ENCODE measurements at regions not wholly inside any gene's neighbourhood (a gene's known extent, or its start where the extent isn't known, plus 50 kb on each side); places are given as distances from the start of the nearest gene placed in this dataset.
"Not testable (repeated sequence)": the region's sequence is repeated elsewhere in the genome, so short reads cannot be mapped to it uniquely, and the experiment has no call there.

DNA sequence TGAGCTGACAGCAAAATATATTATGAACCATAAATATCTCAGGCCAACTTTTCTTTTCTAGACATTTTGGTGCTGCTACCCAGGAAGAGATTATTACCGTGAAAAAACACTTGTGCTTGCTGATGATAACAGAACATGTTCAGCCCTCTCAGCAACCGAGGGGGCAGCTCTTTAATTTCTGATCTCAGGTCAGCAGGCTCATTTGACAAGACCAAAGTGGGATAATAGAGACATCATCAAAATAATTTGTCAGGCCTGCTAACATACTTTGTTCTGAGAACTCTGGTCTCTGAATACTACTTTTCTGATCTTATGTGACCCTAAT, 645.9 kb upstream of the KCNMB2 start:
- DNase-seq, result no peak

DNA sequence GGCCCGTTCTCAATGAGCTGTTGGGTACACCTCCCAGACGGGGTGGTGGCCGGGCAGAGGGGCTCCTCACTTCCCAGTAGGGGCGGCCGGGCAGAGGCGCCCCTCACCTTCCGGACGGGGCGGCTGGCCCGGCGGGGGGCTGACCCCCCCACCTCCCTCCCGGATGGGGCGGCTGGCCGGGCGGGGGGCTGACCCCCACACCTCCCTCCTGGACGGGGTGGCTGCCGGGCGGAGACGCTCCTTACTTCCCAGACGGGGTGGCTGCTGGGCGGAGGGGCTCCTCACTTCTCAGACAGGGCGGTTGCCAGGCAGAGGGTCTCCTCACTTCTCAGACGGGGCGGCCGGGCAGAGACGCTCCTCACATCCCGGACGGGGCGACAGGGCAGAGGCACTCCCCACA, 644.7 kb upstream of the KCNMB2 start:
- DNase-seq, result not testable (repeated sequence)

DNA sequence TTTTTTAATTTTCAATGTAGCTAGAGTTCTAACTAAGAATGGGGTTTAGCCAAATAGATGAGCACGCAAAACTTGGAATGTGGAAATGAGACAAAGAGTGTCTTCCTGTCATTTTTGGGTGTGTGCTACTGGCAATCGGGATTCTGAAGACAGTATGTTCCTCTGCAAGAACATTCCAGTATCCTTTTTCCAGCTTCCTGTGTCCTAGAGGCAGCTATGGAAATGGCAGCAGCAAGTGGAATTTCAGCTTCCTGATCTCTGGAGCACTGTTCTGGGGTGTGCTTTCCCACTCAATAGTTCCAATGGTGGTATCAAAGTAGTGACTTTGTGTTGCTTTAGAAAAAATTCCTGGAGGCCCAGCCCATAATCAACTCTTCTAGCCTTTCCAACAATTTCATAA, 642.9 kb upstream of the KCNMB2 start:
- DNase-seq, result no peak

DNA sequence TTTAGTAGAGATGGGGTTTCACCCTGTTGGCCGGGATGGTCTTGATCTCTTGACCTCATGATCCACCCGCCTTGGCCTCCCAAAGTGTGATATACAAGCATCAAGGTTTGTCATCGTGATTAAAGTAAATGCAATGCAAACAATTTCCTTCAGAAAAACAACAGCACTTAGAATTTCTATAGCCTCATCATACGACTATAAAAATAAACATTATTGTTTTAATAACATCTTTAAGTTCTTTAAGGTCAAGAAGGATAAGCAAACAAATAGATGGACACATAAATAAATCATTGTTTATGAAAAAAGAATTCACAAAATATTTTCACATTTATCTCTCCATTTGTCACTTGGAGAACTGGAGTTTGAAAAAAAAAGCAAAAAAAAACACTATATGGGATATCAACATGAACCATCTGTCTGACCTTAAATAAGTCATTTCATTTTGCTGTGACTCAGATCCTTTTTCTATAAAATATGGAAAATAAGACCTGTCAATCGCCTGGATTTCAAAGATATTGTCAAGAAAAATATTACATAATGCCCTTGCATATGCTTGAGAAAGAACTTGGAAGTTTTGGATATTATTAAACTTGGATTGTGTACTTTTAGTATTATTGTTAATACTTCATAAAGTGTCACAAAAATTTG, 642.0 kb upstream of the KCNMB2 start:
- no peak for DNase-seq

DNA sequence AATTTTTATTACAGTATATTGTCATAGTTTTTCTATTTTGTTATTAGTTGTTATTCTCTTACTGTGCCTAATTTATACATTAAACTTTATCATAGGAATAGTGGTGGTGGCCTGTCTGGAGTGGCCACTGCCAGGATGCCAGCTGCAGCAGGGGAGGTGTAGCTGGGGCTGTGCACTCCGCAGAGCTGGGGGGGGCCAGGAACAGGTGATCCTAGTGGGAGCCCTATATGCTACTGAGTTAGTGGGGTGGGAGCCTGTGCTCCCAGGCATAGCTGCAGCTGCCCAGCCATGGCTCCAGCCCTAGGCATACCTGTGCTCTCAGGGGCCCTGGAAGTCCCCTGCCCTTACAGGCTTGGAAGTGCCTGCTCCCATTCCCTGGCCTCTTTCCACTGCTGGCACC, 638.1 kb upstream of the KCNMB2 start:
- DNase-seq, result no peak

DNA sequence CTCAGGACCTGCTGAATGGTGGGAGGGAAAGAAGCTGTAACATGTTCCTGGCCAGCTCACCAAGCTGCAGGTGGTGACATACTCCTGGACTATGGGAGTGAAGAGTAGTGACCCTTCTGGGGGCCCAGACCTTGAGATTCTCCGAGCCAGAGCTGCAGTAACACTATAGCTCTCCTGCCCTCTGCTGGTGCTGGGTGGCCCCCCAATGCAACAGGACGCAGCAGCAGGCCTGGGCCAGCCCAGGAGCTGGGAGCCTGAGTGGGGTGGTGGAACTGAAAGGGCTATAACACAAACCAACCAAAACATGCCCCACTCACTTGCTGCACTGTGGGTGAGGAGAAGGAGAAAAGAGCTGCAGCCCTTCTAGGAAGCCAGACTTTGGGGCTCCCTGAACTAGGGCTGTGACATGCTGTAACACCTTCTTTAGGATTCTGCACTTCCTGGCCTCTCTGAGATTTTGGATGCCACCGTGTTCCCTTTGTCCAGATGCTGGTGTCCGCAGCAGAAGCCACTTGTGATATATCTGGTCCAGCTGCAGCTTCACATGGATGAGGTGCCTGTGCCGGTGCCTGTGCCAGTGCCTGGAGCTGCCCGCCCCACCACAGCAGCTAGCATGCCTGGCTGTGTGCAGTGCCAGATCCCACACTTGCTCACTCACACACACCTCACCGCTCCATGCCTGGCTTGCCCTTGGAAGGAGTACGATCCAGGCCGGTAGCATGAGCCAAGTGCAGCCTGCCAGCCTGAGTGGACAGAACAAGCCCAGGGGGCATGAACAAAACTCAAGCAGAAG, 636.8 kb upstream of the KCNMB2 start:
- DNase-seq, result no peak

DNA sequence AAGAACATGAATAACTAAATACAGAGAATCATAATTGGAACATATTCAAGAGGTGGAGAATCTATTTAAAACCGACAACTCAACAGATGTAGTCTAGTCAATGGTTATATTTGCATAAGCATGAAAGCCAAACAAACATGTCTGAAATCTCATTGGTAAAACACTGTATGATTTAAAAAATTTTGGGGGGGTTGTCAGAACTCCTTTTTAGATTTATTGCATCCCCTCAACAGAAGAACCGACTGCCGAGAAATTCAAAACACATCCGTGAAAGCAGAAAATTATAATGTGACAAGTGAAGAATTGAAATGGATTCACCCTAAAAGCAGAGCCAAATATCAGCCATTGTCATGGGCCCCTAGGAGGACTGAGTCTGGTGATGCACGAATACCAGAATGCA, 633.4 kb upstream of the KCNMB2 start:
- DNase-seq, result no peak

DNA sequence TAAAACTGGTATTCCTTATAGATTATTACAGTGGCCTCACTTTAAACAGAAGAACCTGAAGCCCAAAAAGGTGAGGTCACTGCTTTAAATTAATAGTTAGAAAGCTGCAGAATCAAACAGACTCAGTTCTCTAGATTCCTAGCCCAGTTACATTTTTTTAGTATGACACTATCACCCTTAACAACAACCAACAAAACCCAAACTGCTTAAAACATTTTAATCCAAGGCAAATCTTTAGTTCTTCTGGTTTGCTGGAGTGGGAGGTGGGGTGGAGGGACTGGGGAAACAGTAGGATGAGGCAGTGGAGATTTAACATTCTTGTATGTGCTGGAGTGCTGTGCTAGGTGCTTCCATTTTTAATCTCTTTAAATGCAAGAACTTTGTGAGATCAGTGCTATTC, 631.6 kb upstream of the KCNMB2 start:
- no peak for DNase-seq

DNA sequence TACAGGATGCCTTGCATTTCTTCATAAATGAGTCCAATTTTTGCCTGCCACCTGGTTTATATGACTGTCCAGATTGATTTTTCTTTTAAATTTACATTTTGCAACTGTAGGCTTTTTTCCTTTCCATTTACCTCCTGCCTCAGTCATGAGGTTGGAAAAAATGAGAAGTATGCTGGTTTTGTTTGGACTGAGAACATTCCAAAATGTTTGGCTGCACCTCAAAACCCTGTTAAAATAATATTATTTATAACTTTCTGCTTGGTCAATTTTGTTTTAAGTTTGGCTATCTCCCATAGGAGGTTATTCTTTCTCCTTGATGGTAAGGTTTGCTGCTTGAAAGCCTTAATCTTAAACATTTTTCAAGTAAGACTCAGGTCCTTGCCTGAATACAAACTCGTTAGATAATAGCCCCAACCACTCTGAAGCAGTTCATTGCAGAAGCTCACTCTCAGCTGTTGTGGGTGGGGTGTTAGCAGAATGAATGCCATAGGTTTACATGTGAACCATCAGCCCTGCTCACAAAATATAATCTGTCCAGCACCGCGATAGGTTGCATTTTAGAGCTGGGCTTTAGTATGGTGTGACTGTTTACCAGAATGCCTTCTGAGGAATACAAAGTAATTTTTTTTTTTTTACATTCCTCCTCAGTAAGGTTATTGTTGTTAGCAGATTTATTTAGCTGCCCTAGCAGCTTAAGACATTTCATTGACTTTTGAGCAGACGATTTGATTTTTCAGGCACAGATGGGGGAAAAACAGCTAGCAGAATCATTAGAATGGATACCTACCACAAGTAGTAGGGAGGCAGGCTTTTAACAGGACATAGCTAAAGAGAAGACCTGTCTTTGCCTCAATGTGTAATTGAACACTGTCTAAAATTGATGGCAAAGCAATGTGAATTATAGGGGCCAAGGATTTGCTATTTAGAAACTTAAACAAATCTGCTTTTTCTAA, 630.8 kb upstream of the KCNMB2 start:
- DNase-seq, result no peak

DNA sequence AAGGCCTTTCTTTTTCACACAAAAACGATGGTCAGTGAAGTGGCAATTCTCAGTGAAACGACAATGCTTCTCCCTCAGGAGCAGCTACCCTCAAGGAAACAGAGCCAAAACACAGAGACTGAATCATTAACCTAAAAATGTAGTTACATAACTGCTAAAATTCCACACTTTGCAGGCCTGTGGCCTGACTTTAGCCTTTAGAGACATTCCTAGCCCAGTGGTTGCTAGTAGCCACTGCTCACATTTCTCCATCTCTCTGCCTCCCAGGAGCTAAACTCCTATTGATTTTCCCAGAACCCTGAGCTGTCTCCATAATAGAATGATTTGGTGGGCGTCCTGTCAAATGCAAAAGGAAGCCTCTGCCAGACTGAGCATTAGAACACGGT, 630.1 kb upstream of the KCNMB2 start:
- DNase-seq, result no peak

DNA sequence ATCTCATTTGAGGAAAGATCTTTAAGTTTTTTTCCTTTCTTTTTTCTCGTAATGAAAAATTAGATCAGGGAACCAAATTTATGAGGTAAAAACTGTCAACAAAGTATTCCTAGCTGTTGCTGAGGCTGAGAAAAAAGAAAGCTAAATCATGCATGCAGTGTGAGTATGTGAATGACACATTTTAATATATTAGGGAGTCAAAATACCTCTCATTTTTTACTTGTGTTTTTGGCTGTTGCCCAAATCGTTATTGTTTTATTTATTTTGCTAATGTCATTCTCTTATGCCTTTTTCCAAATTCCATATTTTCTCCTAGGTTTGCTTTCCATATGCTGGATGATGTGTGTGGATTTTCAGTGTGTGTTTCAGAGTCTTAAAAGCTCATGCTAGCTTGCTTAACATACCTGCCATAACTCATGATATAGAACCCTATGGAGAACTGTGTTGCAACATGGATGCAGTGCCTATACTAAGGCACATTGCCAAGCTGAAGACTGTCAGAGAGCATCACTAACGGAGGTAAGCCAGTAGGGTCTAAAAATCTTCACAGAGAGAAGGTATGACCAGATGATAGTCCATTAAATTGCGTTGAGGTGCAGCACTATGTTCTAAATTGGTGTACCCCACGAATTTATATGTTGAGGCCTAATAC, 629.5 kb upstream of the KCNMB2 start:
- DNase-seq, result no peak

DNA sequence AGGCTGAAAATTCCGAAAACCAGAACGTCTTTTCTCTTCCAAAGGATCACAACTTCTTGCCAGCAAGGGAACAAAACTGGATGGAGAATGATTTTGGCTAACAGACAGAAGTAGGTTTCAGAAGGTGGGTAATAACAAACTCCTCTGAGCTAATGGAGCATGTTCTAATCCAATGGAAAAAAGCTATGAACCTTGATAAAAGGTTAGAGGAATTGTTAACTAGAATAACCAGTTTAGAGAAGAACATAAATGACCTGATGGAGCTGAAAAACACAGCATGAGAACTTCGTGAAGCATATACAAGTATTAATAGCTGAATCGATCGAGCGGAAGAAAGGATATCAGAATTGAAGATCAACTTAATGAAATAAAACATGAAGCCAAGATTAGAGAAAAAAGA, 626.7 kb upstream of the KCNMB2 start:
- DNase-seq, result not testable (repeated sequence)

DNA sequence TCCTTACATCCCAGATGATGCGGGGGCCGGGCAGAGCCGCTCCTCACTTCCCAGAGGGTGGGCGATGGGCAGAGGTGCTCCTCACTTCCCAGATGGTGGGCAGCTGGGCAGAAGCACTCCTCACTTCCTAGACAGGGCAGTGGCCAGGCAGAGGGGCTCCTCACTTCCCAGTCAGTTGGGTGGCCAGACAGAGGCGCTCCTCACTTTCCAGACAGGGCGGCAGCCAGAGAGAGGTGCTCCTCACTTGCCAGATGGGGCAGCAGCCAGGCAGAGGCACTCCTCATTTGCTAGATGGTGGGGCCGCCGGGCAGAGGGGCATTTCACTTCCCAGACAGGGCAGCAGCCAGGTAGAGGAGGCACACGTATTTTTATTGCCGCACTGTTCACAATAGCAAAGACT, 622.0 kb upstream of the KCNMB2 start:
- no peak for DNase-seq

DNA sequence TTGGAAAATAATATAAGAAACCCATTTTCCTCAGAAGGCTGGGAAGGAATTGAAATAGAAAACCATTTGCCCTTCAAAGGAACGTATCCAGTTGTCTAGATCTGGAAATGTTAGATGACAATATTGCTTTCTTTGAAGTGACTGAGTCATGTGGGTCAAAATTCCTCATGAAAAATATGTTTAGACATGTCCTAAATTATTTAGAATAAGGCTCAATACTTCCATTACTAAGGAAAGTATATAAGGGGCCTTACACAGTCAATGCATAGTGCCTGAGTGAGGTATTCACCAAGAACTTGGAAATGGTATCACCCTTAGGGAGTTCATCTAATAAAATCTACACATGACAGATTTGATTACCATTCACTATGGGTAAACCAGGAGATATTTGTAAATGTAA, 619.8 kb upstream of the KCNMB2 start:
- DNase-seq, result no peak

DNA sequence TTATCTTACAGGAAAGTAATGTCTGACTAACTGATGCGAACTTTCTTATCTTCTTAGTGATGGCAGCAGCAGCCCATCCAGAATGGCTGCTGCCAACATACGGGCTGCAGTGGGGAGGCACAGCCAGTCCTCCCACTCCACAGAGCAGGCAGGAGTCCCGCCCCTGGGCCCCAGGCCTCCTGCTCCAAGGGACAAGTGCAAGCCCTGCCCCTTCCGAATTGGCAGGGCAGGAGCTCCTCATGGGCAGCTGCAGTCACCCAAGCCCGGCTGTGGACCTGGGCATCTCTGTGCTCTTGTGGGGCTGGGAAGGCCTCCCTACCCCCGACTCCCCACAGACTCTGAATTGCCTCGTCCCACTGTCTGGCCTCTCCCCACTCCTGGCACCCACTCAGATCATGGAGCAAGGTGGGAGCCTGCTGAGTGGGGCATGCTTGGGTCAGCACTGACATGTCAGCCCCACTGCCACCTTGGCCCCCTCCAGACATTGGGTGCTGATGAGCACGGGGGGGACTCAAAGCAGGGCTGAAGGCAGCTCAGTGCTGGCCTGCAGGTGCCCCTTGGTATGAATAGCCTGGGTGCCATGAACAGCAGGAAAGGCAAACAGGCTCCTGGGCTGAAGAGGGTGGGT, 618.9 kb upstream of the KCNMB2 start:
- DNase-seq, result no peak

DNA sequence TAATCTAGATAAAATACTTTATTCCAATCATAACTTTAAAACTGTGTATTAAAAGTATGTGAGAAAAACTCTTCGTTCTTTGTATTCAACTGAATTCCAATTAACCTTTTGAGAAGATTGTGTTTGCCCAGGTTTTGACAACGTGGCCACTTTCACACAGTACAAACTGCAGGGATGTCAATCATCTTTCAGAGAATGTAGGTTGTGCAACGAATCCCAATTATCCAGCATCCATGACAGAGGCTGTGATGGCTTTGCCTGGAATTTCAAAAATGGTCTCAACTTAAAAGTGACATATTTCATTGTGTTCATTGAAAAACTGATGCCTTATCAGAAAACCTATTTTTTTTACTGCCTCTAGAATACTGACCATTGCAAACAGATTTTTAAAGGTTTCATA, 615.1 kb upstream of the KCNMB2 start:
- no peak for DNase-seq

DNA sequence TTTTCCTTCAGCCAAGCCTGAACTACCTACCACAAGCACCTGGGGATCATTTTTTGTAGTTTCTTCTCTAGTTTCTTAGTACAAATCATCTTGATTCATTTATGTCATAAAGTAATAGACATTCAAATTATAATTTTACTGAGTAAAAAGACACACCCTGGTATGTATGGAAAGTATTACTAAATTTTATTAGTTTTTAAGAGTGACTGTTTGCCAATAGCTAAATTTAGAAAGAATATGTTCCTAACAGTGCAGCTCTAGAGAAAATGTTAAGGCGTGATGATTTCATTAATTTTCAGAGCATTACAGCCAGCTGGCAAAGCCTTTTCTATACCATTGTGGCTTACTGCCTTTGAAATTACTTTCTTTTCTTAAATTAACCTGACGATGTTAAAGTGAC, 612.0 kb upstream of the KCNMB2 start:
- no peak for DNase-seq

DNA sequence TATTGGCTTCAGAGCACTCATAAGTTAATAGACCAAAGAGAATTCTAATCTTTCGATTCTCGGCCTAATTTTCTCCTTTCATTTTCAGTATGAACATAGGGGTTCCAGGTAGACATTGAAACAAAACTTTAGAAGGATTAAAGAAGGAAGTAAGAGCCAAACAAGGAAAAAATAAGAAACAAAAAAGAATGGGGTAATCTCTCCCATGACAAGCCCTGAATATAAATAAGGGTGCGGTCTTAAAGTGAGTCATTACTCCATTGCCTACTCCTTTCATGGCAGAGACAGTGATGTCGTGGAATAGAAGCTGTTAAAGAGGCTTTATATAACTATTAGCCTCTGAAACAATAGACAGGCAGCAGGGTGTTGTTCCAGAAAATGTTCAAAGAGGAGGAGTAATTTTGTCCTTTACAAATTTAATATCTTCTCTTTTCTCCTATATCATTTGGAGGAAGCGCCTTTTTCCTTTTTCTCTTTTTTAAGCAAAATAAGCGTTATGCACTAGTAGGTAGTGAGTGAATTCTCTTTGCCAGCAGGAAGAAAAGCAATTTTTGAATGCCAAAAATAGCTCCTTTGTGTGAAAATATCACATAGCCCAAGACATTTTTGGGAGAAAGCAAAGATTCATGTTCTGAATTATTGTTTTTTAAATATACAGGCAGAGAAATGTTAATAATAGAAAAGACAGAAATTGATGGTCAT, 607.9 kb upstream of the KCNMB2 start:
- no peak for DNase-seq

DNA sequence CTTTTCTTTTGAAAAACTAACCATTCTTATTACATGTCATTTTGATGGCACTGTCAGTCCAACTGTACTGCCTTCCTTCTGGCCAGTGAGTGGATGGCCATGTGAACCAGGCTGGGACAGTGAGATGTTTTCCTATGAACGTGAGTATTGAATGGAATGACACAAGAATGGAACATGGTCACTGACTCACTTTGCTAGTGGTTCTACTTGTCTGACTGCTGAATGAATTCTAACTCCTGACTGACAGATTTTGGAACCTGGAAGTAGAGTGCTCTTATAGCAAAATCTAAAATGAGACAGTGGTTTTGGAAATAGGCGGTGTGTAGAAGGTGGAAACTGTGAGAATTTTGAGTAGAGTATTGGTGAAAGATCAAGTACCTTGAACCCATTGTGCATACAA, 606.9 kb upstream of the KCNMB2 start:
- no peak for DNase-seq

DNA sequence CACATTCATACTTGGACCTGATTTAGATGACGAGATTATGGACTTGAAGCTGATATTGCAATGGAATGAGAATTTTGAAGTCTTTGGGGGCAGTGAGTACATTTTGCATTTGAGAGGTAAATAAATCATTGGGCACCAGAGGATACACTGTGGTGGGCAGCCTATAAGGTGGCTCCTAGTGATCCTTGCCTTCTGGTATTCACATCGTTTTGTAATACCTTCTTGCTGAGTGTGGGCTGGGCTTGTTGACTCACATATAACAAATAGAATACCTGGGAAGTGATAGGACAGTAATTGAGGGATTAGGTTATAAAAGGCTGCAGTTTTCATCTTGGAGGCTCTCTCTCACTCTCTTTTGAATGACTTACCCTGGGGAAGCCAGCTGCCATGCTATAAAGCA, 605.5 kb upstream of the KCNMB2 start:
- DNase-seq, result no peak

DNA sequence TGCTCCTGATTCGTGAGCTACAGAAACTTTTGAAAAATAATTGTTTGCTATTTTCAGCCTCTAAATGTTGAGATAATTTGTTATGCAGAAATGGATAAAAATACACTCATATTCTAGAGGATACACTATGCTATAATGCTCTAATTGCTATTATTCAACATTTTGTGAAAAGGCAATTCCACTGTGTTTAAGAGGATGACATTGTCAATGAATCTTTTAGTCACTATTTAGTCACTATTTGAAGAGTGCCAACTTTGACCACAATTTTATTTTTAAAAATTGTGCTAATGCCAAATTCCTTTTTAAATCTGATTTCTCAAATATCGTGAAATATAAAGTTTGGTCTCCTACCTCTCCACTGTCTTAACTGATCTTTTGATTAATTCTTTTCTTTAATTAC, 604.9 kb upstream of the KCNMB2 start:
- no peak for DNase-seq

DNA sequence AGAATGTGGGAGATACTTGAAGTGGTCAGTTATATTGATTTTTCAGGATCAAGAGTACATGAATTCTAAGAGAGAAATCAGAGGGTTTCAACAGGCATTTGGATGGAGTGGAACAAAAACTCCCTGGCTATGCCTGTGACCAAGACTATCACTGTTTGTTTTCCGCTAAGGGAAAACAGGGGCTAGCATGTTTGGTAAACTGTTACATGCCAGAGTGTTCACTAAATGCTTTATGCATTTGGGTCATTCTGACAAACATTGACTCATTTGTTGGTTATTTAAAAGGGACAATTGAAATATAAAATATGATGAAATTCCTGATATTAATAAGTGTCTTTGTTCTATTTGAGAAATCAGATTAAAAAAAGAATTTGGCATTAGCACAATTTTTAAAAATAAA, 603.9 kb upstream of the KCNMB2 start:
- no peak for DNase-seq

Measured in NCI-H1694 (cell line).